Ramos (cell line): ENCODE measurements at regions not wholly inside any gene's neighbourhood (a gene's known extent, or its start where the extent isn't known, plus 50 kb on each side); places are given as distances from the start of the nearest gene placed in this dataset.

ENCODE experiments used
- in situ Hi-C: fragments of 300-500 bp; cut with MboI; formaldehyde crosslinking; loops from one replicate; pipeline ENCODE4 v1.14.3; 2022; ENCODE audit warnings: low sequenced_read_pairs; ENCODE audit not compliant: unreplicated experiment

GRCh38 chr16:35736546-35736945 is 2277.1 kb downstream of the TP53TG3F start:
- in situ Hi-C loops = no loop called here

GRCh38 chr16:35737076-35737475 is 2277.7 kb downstream of the TP53TG3F start:
- in situ Hi-C loops = no loop called here

- in situ Hi-C loops = no loop called here
These were observed 2282.1 kb downstream of the TP53TG3F start for GRCh38 chr16:35741546-35741945.

GRCh38 chr16:35743101-35743692 is 2283.8 kb downstream of the TP53TG3F start:
- in situ Hi-C loops = no loop called here

- in situ Hi-C loops = no loop called here
These were observed 2284.7 kb downstream of the TP53TG3F start for GRCh38 chr16:35744084-35744483.

GRCh38 chr16:35744726-35745125 is 2285.3 kb downstream of the TP53TG3F start:
- in situ Hi-C loops = no loop called here

GRCh38 chr16:35745191-35745590 is 2285.8 kb downstream of the TP53TG3F start:
- in situ Hi-C loops = no loop called here

GRCh38 chr16:35745821-35746248 is 2286.4 kb downstream of the TP53TG3F start:
- in situ Hi-C loops = no loop called here

- in situ Hi-C loops = no loop called here
These were observed 2287.0 kb downstream of the TP53TG3F start for GRCh38 chr16:35746281-35746962.

- in situ Hi-C loops = no loop called here
These were observed 2287.7 kb downstream of the TP53TG3F start for GRCh38 chr16:35746963-35747657.

GRCh38 chr16:35747658-35748455 is 2288.4 kb downstream of the TP53TG3F start:
- in situ Hi-C loops = no loop called here

GRCh38 chr16:35748621-35749252 is 2289.3 kb downstream of the TP53TG3F start:
- in situ Hi-C loops = no loop called here

GRCh38 chr16:35749253-35750141 is 2290.1 kb downstream of the TP53TG3F start:
- in situ Hi-C loops = no loop called here

- in situ Hi-C loops = no loop called here
These were observed 2290.8 kb downstream of the TP53TG3F start for GRCh38 chr16:35750157-35750689.

GRCh38 chr16:35750701-35751104 is 2291.3 kb downstream of the TP53TG3F start:
- in situ Hi-C loops = no loop called here

GRCh38 chr16:35751191-35751941 is 2292.0 kb downstream of the TP53TG3F start:
- in situ Hi-C loops = no loop called here

- in situ Hi-C loops = no loop called here
These were observed 2292.8 kb downstream of the TP53TG3F start for GRCh38 chr16:35752012-35752772.
